GM23338 (cell line): ENCODE measurements at regions not wholly inside any gene's neighbourhood (a gene's known extent, or its start where the extent isn't known, plus 50 kb on each side); places are given as distances from the start of the nearest gene placed in this dataset.

ENCODE experiments used
- ATAC-seq: fragments of 200-7000 bp; cut with Tn5 transposase; 3 replicates; pipeline ENCODE4 v1.9.1; 2020
- DNase-seq: peaks from one replicate; pipeline ENCODE4 v3.0.0-alpha.2; 2015; ENCODE audit warnings: low spot score
- H2AFZ ChIP-seq: fragments of 200-600 bp; sonication (generic); 2 replicates; pipeline ENCODE4 v1.8.0; 2016; ENCODE audit warnings: antibody characterized with exemption, mild to moderate bottlenecking, moderate library complexity
- H3F3A ChIP-seq: fragments of 200-600 bp; sonication (generic); replicated peaks from 2 replicates; pipeline ENCODE4 v1.8.0; 2017; ENCODE audit warnings: antibody characterized with exemption, mixed run types, low read depth
- H3K27ac ChIP-seq: fragments of 200-600 bp; sonication (generic); 2 replicates; pipeline ENCODE4 v1.6.1; 2016; ENCODE audit warnings: low read depth
- H3K27me3 ChIP-seq: fragments of 200-600 bp; sonication (generic); 2 replicates; pipeline ENCODE4 v1.8.0; 2016; ENCODE audit warnings: mild to moderate bottlenecking, mixed run types, moderate library complexity; ENCODE audit not compliant: insufficient read depth
- H3K36me3 ChIP-seq: fragments of 200-600 bp; sonication (generic); 2 replicates; pipeline ENCODE4 v1.8.0; 2016; ENCODE audit warnings: mild to moderate bottlenecking; ENCODE audit not compliant: insufficient read depth
- H3K4me1 ChIP-seq: fragments of 200-600 bp; sonication (generic); 2 replicates; pipeline ENCODE4 v1.8.0; 2016; ENCODE audit warnings: mild to moderate bottlenecking, moderate library complexity; ENCODE audit not compliant: insufficient read depth
- H3K4me2 ChIP-seq: fragments of 200-600 bp; sonication (generic); 2 replicates; pipeline ENCODE4 v1.7.1; 2017; ENCODE audit warnings: mixed run types
- H3K4me3 ChIP-seq: fragments of 200-600 bp; sonication (generic); 2 replicates; pipeline ENCODE4 v1.6.1; 2016; ENCODE audit warnings: mixed run types
- H3K79me2 ChIP-seq: fragments of 200-600 bp; sonication (generic); replicated peaks from 2 replicates; pipeline ENCODE4 v1.8.0; 2017; ENCODE audit warnings: mild to moderate bottlenecking; ENCODE audit not compliant: insufficient read depth
- H3K9me2 ChIP-seq: fragments of 200-600 bp; sonication (generic); 2 replicates; pipeline ENCODE4 v1.8.0; 2017; ENCODE audit not compliant: insufficient read depth
- H4K20me1 ChIP-seq: fragments of 200-600 bp; sonication (generic); replicated peaks from 2 replicates; pipeline ENCODE4 v1.8.0; 2017; ENCODE audit warnings: mild to moderate bottlenecking; ENCODE audit not compliant: insufficient read depth
- H3K27ac Mint-ChIP-seq: 2 replicates; pipeline ENCODE4 v1.8.0; 2020; ENCODE audit warnings: inconsistent platforms, mild to moderate bottlenecking, moderate library complexity, mixed read lengths
- H3K27me3 Mint-ChIP-seq: 3 replicates; pipeline ENCODE4 v1.8.0; 2022; ENCODE audit warnings: low read depth, mild to moderate bottlenecking, moderate library complexity, mixed read lengths, inconsistent platforms; ENCODE audit not compliant: insufficient read depth, poor library complexity
- H3K36me3 Mint-ChIP-seq: 3 replicates; pipeline ENCODE4 v1.8.0; 2021; ENCODE audit warnings: low read depth, mild to moderate bottlenecking, inconsistent platforms, moderate library complexity, mixed read lengths
- H3K4me1 Mint-ChIP-seq: 3 replicates; pipeline ENCODE4 v1.8.0; 2020; ENCODE audit warnings: mild to moderate bottlenecking, inconsistent platforms, mixed read lengths
- H3K4me3 Mint-ChIP-seq: 3 replicates; pipeline ENCODE4 v1.8.0; 2021; ENCODE audit warnings: moderate library complexity, mild to moderate bottlenecking, inconsistent platforms, mixed read lengths
- H3K9me3 Mint-ChIP-seq: 3 replicates; pipeline ENCODE4 v1.8.0; 2020; ENCODE audit warnings: moderate library complexity, mild to moderate bottlenecking, inconsistent platforms, mixed read lengths
- CREB1 ChIP-seq: fragments of 250-450 bp; sonication (Bioruptor Pico); IDR thresholded peaks from 2 replicates; pipeline ENCODE4 v1.5.0; 2020; ENCODE audit warnings: low read depth, mild to moderate bottlenecking, moderate library complexity
- EZH2 ChIP-seq: fragments of 200-600 bp; sonication (generic); IDR thresholded peaks from one replicate; pipeline ENCODE4 v1.8.0; 2017; ENCODE audit warnings: antibody characterized with exemption, mild to moderate bottlenecking, low read depth; ENCODE audit not compliant: unreplicated experiment
- EZH2phosphoT487 ChIP-seq: fragments of 200-600 bp; sonication (generic); IDR thresholded peaks from one replicate; pipeline ENCODE4 v1.8.1; 2018; ENCODE audit warnings: antibody characterized with exemption; ENCODE audit not compliant: unreplicated experiment
- JUNB ChIP-seq: IDR thresholded peaks from one replicate; pipeline ENCODE4 v1.6.1; 2016; ENCODE audit warnings: antibody characterized with exemption; ENCODE audit not compliant: unreplicated experiment
- NANOG ChIP-seq: IDR thresholded peaks from 2 replicates; pipeline ENCODE4 v1.6.1; 2016; ENCODE audit warnings: antibody characterized with exemption, borderline replicate concordance
- POLR2AphosphoS5 ChIP-seq: IDR thresholded peaks from 2 replicates; pipeline ENCODE4 v1.6.1; 2016; ENCODE audit warnings: antibody characterized with exemption, low read depth
- STAT1 ChIP-seq: IDR thresholded peaks from one replicate; pipeline ENCODE4 v1.6.1; 2016; ENCODE audit warnings: antibody characterized with exemption; ENCODE audit not compliant: unreplicated experiment
- ZNF114 ChIP-seq: fragments of 250-450 bp; sonication (Bioruptor Pico); IDR thresholded peaks from 2 replicates; pipeline ENCODE4 v1.5.0; 2020; ENCODE audit warnings: mild to moderate bottlenecking, moderate library complexity
- ZNF331 ChIP-seq: fragments of 250-450 bp; sonication (Bioruptor Pico); IDR thresholded peaks from 2 replicates; pipeline ENCODE4 v1.5.0; 2020; ENCODE audit warnings: low read depth, mild to moderate bottlenecking, moderate library complexity
- TF ChIP-seq, protein P1 (sequence below): IDR thresholded peaks from one replicate; pipeline ENCODE4 v1.6.1; 2018; ENCODE audit warnings: antibody characterized with exemption; ENCODE audit not compliant: unreplicated experiment
- TF ChIP-seq, protein P2 (sequence below): fragments of 250-450 bp; sonication (Bioruptor Pico); IDR thresholded peaks from 2 replicates; pipeline ENCODE4 v1.5.0; 2020; ENCODE audit warnings: mild to moderate bottlenecking, moderate library complexity
- TF ChIP-seq, protein P3 (sequence below): IDR thresholded peaks from 2 replicates; pipeline ENCODE4 v1.6.1; 2016; ENCODE audit warnings: antibody characterized with exemption
- TF ChIP-seq, protein P4 (sequence below), 2 experiments: fragments of 200-600 bp in 1 of 2; sonication (generic) in 1 of 2; conservative IDR thresholded peaks; 2 replicates each; pipeline versions ENCODE4 v1.5.1 to v1.6.1; 2016 to 2017; ENCODE audit warnings: antibody characterized with exemption in 2 of 2, low read depth in 2 of 2, mild to moderate bottlenecking in 2 of 2, moderate library complexity in 1 of 2

DNA sequence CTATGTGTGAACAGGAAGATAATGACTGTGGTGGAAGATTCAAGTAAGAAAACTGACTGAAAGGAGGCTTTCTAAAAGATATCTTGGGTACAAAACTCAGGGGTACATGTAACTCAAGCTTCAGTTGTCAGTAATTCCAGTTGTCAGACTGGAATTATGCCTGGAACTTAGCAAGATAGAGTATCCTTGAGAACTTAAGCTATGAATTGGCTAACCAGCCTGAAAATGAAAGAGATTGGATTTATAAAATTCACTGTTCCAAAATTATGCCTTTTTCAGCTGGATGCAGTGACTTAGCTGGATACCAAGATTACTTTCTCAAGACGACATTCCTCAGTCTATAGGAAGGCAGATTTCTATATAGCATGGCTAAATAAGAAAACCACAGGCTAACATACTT, 221.9 kb upstream of the ZBTB20 start:
- no peaks in the 10 kb centered on the region for H3K27me3 Mint-ChIP-seq
- Histone ChIP-seq H3K27ac (no peak overlapping the region), H3K79me2 (no peaks in the 10 kb centered on the region), H3K4me3 (no peak overlapping the region), H4K20me1 (no peaks in the 10 kb centered on the region), H2AFZ (no peak overlapping the region), H3K4me1 (no peaks in the 10 kb centered on the region), H3F3A (no peaks in the 10 kb centered on the region), H3K4me2 (no peak overlapping the region), H3K9me2 (peaks cover 2% of the 10 kb centered on the region; the same call in 1 of the 2 replicates), H3K27me3 (no peaks in the 10 kb centered on the region), H3K36me3 (no peaks in the 10 kb centered on the region)
- DNase-seq (no peak), ATAC-seq (no peak)
- H3K4me1 Mint-ChIP-seq: no peaks in the 10 kb centered on the region
- TF ChIP-seq ZNF331 (no peak), ZNF114 (CRISPR knock-in tag) (no peak), CREB1 (CRISPR knock-in tag) (no peak), JUNB (no peak), EZH2 (no peak), NANOG (no peak), POLR2AphosphoS5 (no peak), STAT1 (no peak), EZH2phosphoT487 (no peak)
- TF ChIP-seq, protein P1, sequence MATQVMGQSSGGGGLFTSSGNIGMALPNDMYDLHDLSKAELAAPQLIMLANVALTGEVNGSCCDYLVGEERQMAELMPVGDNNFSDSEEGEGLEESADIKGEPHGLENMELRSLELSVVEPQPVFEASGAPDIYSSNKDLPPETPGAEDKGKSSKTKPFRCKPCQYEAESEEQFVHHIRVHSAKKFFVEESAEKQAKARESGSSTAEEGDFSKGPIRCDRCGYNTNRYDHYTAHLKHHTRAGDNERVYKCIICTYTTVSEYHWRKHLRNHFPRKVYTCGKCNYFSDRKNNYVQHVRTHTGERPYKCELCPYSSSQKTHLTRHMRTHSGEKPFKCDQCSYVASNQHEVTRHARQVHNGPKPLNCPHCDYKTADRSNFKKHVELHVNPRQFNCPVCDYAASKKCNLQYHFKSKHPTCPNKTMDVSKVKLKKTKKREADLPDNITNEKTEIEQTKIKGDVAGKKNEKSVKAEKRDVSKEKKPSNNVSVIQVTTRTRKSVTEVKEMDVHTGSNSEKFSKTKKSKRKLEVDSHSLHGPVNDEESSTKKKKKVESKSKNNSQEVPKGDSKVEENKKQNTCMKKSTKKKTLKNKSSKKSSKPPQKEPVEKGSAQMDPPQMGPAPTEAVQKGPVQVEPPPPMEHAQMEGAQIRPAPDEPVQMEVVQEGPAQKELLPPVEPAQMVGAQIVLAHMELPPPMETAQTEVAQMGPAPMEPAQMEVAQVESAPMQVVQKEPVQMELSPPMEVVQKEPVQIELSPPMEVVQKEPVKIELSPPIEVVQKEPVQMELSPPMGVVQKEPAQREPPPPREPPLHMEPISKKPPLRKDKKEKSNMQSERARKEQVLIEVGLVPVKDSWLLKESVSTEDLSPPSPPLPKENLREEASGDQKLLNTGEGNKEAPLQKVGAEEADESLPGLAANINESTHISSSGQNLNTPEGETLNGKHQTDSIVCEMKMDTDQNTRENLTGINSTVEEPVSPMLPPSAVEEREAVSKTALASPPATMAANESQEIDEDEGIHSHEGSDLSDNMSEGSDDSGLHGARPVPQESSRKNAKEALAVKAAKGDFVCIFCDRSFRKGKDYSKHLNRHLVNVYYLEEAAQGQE: no peak
- TF ChIP-seq, protein P2, sequence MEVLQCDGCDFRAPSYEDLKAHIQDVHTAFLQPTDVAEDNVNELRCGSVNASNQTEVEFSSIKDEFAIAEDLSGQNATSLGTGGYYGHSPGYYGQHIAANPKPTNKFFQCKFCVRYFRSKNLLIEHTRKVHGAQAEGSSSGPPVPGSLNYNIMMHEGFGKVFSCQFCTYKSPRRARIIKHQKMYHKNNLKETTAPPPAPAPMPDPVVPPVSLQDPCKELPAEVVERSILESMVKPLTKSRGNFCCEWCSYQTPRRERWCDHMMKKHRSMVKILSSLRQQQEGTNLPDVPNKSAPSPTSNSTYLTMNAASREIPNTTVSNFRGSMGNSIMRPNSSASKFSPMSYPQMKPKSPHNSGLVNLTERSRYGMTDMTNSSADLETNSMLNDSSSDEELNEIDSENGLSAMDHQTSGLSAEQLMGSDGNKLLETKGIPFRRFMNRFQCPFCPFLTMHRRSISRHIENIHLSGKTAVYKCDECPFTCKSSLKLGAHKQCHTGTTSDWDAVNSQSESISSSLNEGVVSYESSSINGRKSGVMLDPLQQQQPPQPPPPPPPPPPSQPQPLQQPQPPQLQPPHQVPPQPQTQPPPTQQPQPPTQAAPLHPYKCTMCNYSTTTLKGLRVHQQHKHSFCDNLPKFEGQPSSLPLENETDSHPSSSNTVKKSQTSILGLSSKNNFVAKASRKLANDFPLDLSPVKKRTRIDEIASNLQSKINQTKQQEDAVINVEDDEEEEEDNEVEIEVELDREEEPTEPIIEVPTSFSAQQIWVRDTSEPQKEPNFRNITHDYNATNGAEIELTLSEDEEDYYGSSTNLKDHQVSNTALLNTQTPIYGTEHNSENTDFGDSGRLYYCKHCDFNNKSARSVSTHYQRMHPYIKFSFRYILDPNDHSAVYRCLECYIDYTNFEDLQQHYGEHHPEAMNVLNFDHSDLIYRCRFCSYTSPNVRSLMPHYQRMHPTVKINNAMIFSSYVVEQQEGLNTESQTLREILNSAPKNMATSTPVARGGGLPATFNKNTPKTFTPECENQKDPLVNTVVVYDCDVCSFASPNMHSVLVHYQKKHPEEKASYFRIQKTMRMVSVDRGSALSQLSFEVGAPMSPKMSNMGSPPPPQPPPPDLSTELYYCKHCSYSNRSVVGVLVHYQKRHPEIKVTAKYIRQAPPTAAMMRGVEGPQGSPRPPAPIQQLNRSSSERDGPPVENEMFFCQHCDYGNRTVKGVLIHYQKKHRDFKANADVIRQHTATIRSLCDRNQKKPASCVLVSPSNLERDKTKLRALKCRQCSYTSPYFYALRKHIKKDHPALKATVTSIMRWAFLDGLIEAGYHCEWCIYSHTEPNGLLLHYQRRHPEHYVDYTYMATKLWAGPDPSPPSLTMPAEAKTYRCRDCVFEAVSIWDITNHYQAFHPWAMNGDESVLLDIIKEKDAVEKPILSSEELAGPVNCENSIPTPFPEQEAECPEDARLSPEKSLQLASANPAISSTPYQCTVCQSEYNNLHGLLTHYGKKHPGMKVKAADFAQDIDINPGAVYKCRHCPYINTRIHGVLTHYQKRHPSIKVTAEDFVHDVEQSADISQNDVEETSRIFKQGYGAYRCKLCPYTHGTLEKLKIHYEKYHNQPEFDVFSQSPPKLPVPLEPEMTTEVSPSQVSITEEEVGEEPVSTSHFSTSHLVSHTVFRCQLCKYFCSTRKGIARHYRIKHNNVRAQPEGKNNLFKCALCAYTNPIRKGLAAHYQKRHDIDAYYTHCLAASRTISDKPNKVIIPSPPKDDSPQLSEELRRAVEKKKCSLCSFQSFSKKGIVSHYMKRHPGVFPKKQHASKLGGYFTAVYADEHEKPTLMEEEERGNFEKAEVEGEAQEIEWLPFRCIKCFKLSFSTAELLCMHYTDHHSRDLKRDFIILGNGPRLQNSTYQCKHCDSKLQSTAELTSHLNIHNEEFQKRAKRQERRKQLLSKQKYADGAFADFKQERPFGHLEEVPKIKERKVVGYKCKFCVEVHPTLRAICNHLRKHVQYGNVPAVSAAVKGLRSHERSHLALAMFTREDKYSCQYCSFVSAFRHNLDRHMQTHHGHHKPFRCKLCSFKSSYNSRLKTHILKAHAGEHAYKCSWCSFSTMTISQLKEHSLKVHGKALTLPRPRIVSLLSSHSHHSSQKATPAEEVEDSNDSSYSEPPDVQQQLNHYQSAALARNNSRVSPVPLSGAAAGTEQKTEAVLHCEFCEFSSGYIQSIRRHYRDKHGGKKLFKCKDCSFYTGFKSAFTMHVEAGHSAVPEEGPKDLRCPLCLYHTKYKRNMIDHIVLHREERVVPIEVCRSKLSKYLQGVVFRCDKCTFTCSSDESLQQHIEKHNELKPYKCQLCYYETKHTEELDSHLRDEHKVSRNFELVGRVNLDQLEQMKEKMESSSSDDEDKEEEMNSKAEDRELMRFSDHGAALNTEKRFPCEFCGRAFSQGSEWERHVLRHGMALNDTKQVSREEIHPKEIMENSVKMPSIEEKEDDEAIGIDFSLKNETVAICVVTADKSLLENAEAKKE (CRISPR knock-in tag): no peak
- TF ChIP-seq, protein P3, sequence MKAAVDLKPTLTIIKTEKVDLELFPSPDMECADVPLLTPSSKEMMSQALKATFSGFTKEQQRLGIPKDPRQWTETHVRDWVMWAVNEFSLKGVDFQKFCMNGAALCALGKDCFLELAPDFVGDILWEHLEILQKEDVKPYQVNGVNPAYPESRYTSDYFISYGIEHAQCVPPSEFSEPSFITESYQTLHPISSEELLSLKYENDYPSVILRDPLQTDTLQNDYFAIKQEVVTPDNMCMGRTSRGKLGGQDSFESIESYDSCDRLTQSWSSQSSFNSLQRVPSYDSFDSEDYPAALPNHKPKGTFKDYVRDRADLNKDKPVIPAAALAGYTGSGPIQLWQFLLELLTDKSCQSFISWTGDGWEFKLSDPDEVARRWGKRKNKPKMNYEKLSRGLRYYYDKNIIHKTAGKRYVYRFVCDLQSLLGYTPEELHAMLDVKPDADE: no peak
- TF ChIP-seq, protein P4, sequence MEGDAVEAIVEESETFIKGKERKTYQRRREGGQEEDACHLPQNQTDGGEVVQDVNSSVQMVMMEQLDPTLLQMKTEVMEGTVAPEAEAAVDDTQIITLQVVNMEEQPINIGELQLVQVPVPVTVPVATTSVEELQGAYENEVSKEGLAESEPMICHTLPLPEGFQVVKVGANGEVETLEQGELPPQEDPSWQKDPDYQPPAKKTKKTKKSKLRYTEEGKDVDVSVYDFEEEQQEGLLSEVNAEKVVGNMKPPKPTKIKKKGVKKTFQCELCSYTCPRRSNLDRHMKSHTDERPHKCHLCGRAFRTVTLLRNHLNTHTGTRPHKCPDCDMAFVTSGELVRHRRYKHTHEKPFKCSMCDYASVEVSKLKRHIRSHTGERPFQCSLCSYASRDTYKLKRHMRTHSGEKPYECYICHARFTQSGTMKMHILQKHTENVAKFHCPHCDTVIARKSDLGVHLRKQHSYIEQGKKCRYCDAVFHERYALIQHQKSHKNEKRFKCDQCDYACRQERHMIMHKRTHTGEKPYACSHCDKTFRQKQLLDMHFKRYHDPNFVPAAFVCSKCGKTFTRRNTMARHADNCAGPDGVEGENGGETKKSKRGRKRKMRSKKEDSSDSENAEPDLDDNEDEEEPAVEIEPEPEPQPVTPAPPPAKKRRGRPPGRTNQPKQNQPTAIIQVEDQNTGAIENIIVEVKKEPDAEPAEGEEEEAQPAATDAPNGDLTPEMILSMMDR (conservative IDR thresholded peaks at IDR 0.05; ENCODE audit: low read depth in 2 of 2): no peak
- no peak overlapping the region for H3K4me3 Mint-ChIP-seq
- H3K9me3 Mint-ChIP-seq: peaks cover 8% of the 10 kb centered on the region; the same call in 2 of the 3 replicates
- no peak overlapping the region for H3K27ac Mint-ChIP-seq
- H3K36me3 Mint-ChIP-seq: peaks cover 4% of the 10 kb centered on the region; the same call in 1 of the 3 replicates
